ENCODE measurements at regions not wholly inside any gene's neighbourhood (a gene's known extent, or its start where the extent isn't known, plus 50 kb on each side); places are given as distances from the start of the nearest gene placed in this dataset.

GRCh38 chr9:27888661-27889295, 315.5 kb upstream of the C9orf72 start:
- no peaks in the 10 kb centered on the region for H3K4me1 ChIP-seq (ENCODE audit: control insufficient read depth, insufficient read depth, low read length)
- H3K9me3 ChIP-seq (ENCODE audit: control insufficient read depth, low read length) = no peaks in the 10 kb centered on the region
- 90 to 92% methylated on average over 2 of the region's 2 CpGs for WGBS, 2 experiments
- H3K36me3 ChIP-seq (ENCODE audit: control insufficient read depth, insufficient read depth, low read length) = no peaks in the 10 kb centered on the region
- H3K4me3 ChIP-seq (ENCODE audit: insufficient read depth, low read depth, low read length) = no peak overlapping the region
- no peak overlapping the region for H3K27ac ChIP-seq (ENCODE audit: insufficient read depth, low read depth, low read length, poor library complexity, severe bottlenecking)
- H3K27me3 ChIP-seq (ENCODE audit: control insufficient read depth, insufficient read depth, low read length, poor library complexity, severe bottlenecking) = no peaks in the 10 kb centered on the region

GRCh38 chr9:27924502-27924901, 351.2 kb upstream of the C9orf72 start:
- Histone ChIP-seq H3K9me3 (ENCODE audit: control insufficient read depth, low read length) (no peaks in the 10 kb centered on the region), H3K36me3 (ENCODE audit: control insufficient read depth, insufficient read depth, low read length) (no peaks in the 10 kb centered on the region), H3K27me3 (ENCODE audit: control insufficient read depth, insufficient read depth, low read length, poor library complexity, severe bottlenecking) (no peaks in the 10 kb centered on the region), H3K4me1 (ENCODE audit: control insufficient read depth, insufficient read depth, low read length) (no peaks in the 10 kb centered on the region), H3K4me3 (ENCODE audit: insufficient read depth, low read depth, low read length) (no peak overlapping the region), H3K27ac (ENCODE audit: insufficient read depth, low read depth, low read length, poor library complexity, severe bottlenecking) (no peak overlapping the region)
- 100% methylated on average over 1 of the region's 1 CpG for WGBS, 2 experiments

GRCh38 chr9:27925815-27926214, 352.5 kb upstream of the C9orf72 start:
- Histone ChIP-seq H3K4me1 (ENCODE audit: control insufficient read depth, insufficient read depth, low read length) (no peaks in the 10 kb centered on the region), H3K4me3 (ENCODE audit: insufficient read depth, low read depth, low read length) (no peak overlapping the region), H3K27ac (ENCODE audit: insufficient read depth, low read depth, low read length, poor library complexity, severe bottlenecking) (no peak overlapping the region), H3K36me3 (ENCODE audit: control insufficient read depth, insufficient read depth, low read length) (no peaks in the 10 kb centered on the region), H3K27me3 (ENCODE audit: control insufficient read depth, insufficient read depth, low read length, poor library complexity, severe bottlenecking) (no peaks in the 10 kb centered on the region), H3K9me3 (ENCODE audit: control insufficient read depth, low read length) (no peaks in the 10 kb centered on the region)
- WGBS, 2 experiments = 88 to 100% methylated on average over 3 to 4 of the region's 4 CpGs

GRCh38 chr9:27929841-27930240, 356.6 kb upstream of the C9orf72 start:
- Histone ChIP-seq H3K4me3 (ENCODE audit: insufficient read depth, low read depth, low read length) (no peak overlapping the region), H3K4me1 (ENCODE audit: control insufficient read depth, insufficient read depth, low read length) (no peaks in the 10 kb centered on the region), H3K36me3 (ENCODE audit: control insufficient read depth, insufficient read depth, low read length) (no peaks in the 10 kb centered on the region), H3K9me3 (ENCODE audit: control insufficient read depth, low read length) (no peaks in the 10 kb centered on the region), H3K27me3 (ENCODE audit: control insufficient read depth, insufficient read depth, low read length, poor library complexity, severe bottlenecking) (no peaks in the 10 kb centered on the region), H3K27ac (ENCODE audit: insufficient read depth, low read depth, low read length, poor library complexity, severe bottlenecking) (no peak overlapping the region)
- WGBS, 2 experiments = 74 to 80% methylated on average over 2 of the region's 2 CpGs

- Histone ChIP-seq H3K36me3 (ENCODE audit: control insufficient read depth, insufficient read depth, low read length) (no peaks in the 10 kb centered on the region), H3K4me1 (ENCODE audit: control insufficient read depth, insufficient read depth, low read length) (no peaks in the 10 kb centered on the region), H3K9me3 (ENCODE audit: control insufficient read depth, low read length) (no peaks in the 10 kb centered on the region), H3K27ac (ENCODE audit: insufficient read depth, low read depth, low read length, poor library complexity, severe bottlenecking) (no peak overlapping the region), H3K4me3 (ENCODE audit: insufficient read depth, low read depth, low read length) (no peak overlapping the region), H3K27me3 (ENCODE audit: control insufficient read depth, insufficient read depth, low read length, poor library complexity, severe bottlenecking) (no peaks in the 10 kb centered on the region)
- 84 to 86% methylated on average over 6 of the region's 6 CpGs for WGBS, 2 experiments
These were observed 360.1 kb upstream of the C9orf72 start for GRCh38 chr9:27933210-27934025.

- no peaks in the 10 kb centered on the region for H3K9me3 ChIP-seq (ENCODE audit: control insufficient read depth, low read length)
- no peak overlapping the region for H3K27ac ChIP-seq (ENCODE audit: insufficient read depth, low read depth, low read length, poor library complexity, severe bottlenecking)
- peaks cover 3% of the 10 kb centered on the region for H3K4me1 ChIP-seq (ENCODE audit: control insufficient read depth, insufficient read depth, low read length)
- WGBS, 2 experiments = 86 to 88% methylated on average over 5 of the region's 5 CpGs
- no peaks in the 10 kb centered on the region for H3K27me3 ChIP-seq (ENCODE audit: control insufficient read depth, insufficient read depth, low read length, poor library complexity, severe bottlenecking)
- H3K36me3 ChIP-seq (ENCODE audit: control insufficient read depth, insufficient read depth, low read length) = no peaks in the 10 kb centered on the region
- H3K4me3 ChIP-seq (ENCODE audit: insufficient read depth, low read depth, low read length) = no peak overlapping the region
These were observed 361.2 kb upstream of the C9orf72 start for GRCh38 chr9:27934471-27934870.

- no peak overlapping the region for H3K4me3 ChIP-seq (ENCODE audit: insufficient read depth, low read depth, low read length)
- H3K27me3 ChIP-seq (ENCODE audit: control insufficient read depth, insufficient read depth, low read length, poor library complexity, severe bottlenecking) = no peaks in the 10 kb centered on the region
- 90 to 95% methylated on average over 2 of the region's 2 CpGs for WGBS, 2 experiments
- H3K4me1 ChIP-seq (ENCODE audit: control insufficient read depth, insufficient read depth, low read length) = peaks cover 13% of the 10 kb centered on the region
- H3K36me3 ChIP-seq (ENCODE audit: control insufficient read depth, insufficient read depth, low read length) = no peaks in the 10 kb centered on the region
- H3K27ac ChIP-seq (ENCODE audit: insufficient read depth, low read depth, low read length, poor library complexity, severe bottlenecking) = no peak overlapping the region
- no peaks in the 10 kb centered on the region for H3K9me3 ChIP-seq (ENCODE audit: control insufficient read depth, low read length)
These were observed 365.9 kb upstream of the C9orf72 start for GRCh38 chr9:27939186-27939585.

- H3K9me3 ChIP-seq (ENCODE audit: control insufficient read depth, low read length) = no peaks in the 10 kb centered on the region
- H3K36me3 ChIP-seq (ENCODE audit: control insufficient read depth, insufficient read depth, low read length) = no peaks in the 10 kb centered on the region
- H3K4me3 ChIP-seq (ENCODE audit: insufficient read depth, low read depth, low read length) = no peak overlapping the region
- WGBS, 2 experiments = 100% methylated on average over 1 of the region's 3 CpGs; no CpG with 5 or more reads in 1 of the 2 experiments
- H3K27me3 ChIP-seq (ENCODE audit: control insufficient read depth, insufficient read depth, low read length, poor library complexity, severe bottlenecking) = no peaks in the 10 kb centered on the region
- H3K4me1 ChIP-seq (ENCODE audit: control insufficient read depth, insufficient read depth, low read length) = peaks cover 13% of the 10 kb centered on the region
- H3K27ac ChIP-seq (ENCODE audit: insufficient read depth, low read depth, low read length, poor library complexity, severe bottlenecking) = no peak overlapping the region
These were observed 367.3 kb upstream of the C9orf72 start for GRCh38 chr9:27940535-27940934.

- 17 to 32% methylated on average over 1 of the region's 1 CpG for WGBS, 2 experiments
- no peak overlapping the region for H3K27ac ChIP-seq (ENCODE audit: insufficient read depth, low read depth, low read length, poor library complexity, severe bottlenecking)
- H3K9me3 ChIP-seq (ENCODE audit: control insufficient read depth, low read length) = no peaks in the 10 kb centered on the region
These were observed 370.2 kb upstream of the C9orf72 start for GRCh38 chr9:27943501-27943900.

GRCh38 chr9:27945386-27945785, 372.1 kb upstream of the C9orf72 start:
- H3K9me3 ChIP-seq (ENCODE audit: control insufficient read depth, low read length) = no peaks in the 10 kb centered on the region
- peaks cover 10% of the 10 kb centered on the region for H3K4me1 ChIP-seq (ENCODE audit: control insufficient read depth, insufficient read depth, low read length)
- 68 to 100% methylated on average over 1 of the region's 1 CpG for WGBS, 2 experiments
- H3K27ac ChIP-seq (ENCODE audit: insufficient read depth, low read depth, low read length, poor library complexity, severe bottlenecking) = no peak overlapping the region
- no peak overlapping the region for H3K4me3 ChIP-seq (ENCODE audit: insufficient read depth, low read depth, low read length)
- H3K36me3 ChIP-seq (ENCODE audit: control insufficient read depth, insufficient read depth, low read length) = no peaks in the 10 kb centered on the region
- no peaks in the 10 kb centered on the region for H3K27me3 ChIP-seq (ENCODE audit: control insufficient read depth, insufficient read depth, low read length, poor library complexity, severe bottlenecking)

More at GRCh38 chr9:27943501-27943900, 370.2 kb upstream of the C9orf72 start:
- H3K27me3 ChIP-seq (ENCODE audit: control insufficient read depth, insufficient read depth, low read length, poor library complexity, severe bottlenecking) = no peaks in the 10 kb centered on the region
- H3K4me1 ChIP-seq (ENCODE audit: control insufficient read depth, insufficient read depth, low read length) = peaks cover 13% of the 10 kb centered on the region
- H3K4me3 ChIP-seq (ENCODE audit: insufficient read depth, low read depth, low read length) = no peak overlapping the region
- H3K36me3 ChIP-seq (ENCODE audit: control insufficient read depth, insufficient read depth, low read length) = no peaks in the 10 kb centered on the region

Measured in ectodermal cell (in vitro differentiated cells).